Testis (tissue), 2 donors: ENCODE measurements at regions not wholly inside any gene's neighbourhood (a gene's known extent, or its start where the extent isn't known, plus 50 kb on each side); places are given as distances from the start of the nearest gene placed in this dataset.

Source experiments
- CTCF ChIP-seq, 3 experiments: fragments of 450-650 bp in 2 of 3; fragments of 200-600 bp in 1 of 3; sonication (generic) in 1 of 3; IDR thresholded peaks; one replicate each; pipeline ENCODE4 v1.5.1; 2016 to 2019; ENCODE audit warnings: antibody characterized with exemption in 3 of 3, mild to moderate bottlenecking in 2 of 3, moderate library complexity in 1 of 3
- POLR2A ChIP-seq: fragments of 450-650 bp; IDR thresholded peaks from one replicate; pipeline ENCODE4 v1.6.1; 2017; ENCODE audit warnings: antibody characterized with exemption, mild to moderate bottlenecking, moderate library complexity

GRCh38 chr2:184413671-184414229 is 184.6 kb upstream of the ZNF804A start:
- TF ChIP-seq CTCF (IDR thresholded peaks at IDR 0.05) (no peak), POLR2A (no peak)
